Suprapubic skin (tissue), 4 donors: ENCODE measurements at regions not wholly inside any gene's neighbourhood (a gene's known extent, or its start where the extent isn't known, plus 50 kb on each side); places are given as distances from the start of the nearest gene placed in this dataset.
"Not testable (repeated sequence)": the region's sequence is repeated elsewhere in the genome, so short reads cannot be mapped to it uniquely, and the experiment has no call there.

Experiments
- DNase-seq, 2 donors: peaks; one replicate each; pipeline ENCODE4 v3.0.0-alpha.2; 2019; ENCODE audit warnings: low spot score in 2 of 2
- H3K27ac ChIP-seq: fragments of 200-600 bp; sonication (generic); one replicate; pipeline ENCODE4 v1.5.1; 2019
- H3K27me3 ChIP-seq: fragments of 200-600 bp; sonication (generic); one replicate; pipeline ENCODE4 v1.5.1; 2019
- H3K36me3 ChIP-seq: fragments of 200-600 bp; sonication (generic); one replicate; pipeline ENCODE4 v1.5.1; 2019
- H3K4me1 ChIP-seq: fragments of 200-600 bp; sonication (generic); one replicate; pipeline ENCODE4 v1.5.1; 2019
- H3K4me3 ChIP-seq: fragments of 200-600 bp; sonication (generic); one replicate; pipeline ENCODE4 v1.5.1; 2019; ENCODE audit warnings: mild to moderate bottlenecking
- H3K9me3 ChIP-seq: fragments of 200-600 bp; sonication (generic); one replicate; pipeline ENCODE4 v1.5.1; 2019
- CTCF ChIP-seq, 2 donors: fragments of 200-600 bp in 1 of 2; fragments of 450-650 bp in 1 of 2; sonication (generic) in 1 of 2; IDR thresholded peaks; one replicate each; pipeline ENCODE4 v1.5.1; 2016 to 2019; ENCODE audit warnings: antibody characterized with exemption in 2 of 2, mild to moderate bottlenecking in 1 of 2, moderate library complexity in 1 of 2
- EP300 ChIP-seq: sonication (generic); formaldehyde crosslinking; IDR thresholded peaks from one replicate; pipeline ENCODE4 v1.6.1; 2017; ENCODE audit warnings: antibody characterized with exemption
- POLR2A ChIP-seq, 2 donors: fragments of 450-650 bp; IDR thresholded peaks; one replicate each; pipeline ENCODE4 v1.6.1; 2017; ENCODE audit warnings: antibody characterized with exemption in 2 of 2, mild to moderate bottlenecking in 2 of 2, moderate library complexity in 2 of 2
- POLR2AphosphoS5 ChIP-seq, 3 donors: sonication (generic); formaldehyde crosslinking; IDR thresholded peaks; one replicate each; pipeline ENCODE4 v1.6.1; 2017; ENCODE audit warnings: antibody characterized with exemption in 3 of 3
- WGBS: methylation state at CpG from one replicate; pipeline ENCODE4 v1.1.5; 2018; 5-methylcytosine and 5-hydroxymethylcytosine counted together

GRCh38 chr1:229924639-229925038 lies 142.4 kb upstream of the GALNT2 start:
- H3K27me3 ChIP-seq, result no peaks in the 10 kb centered on the region
- no peak overlapping the region for H3K27ac ChIP-seq
- no peaks in the 10 kb centered on the region for H3K9me3 ChIP-seq
- TF ChIP-seq POLR2AphosphoS5 (IDR thresholded peaks at IDR 0.05), result no peak
- TF ChIP-seq CTCF (IDR thresholded peaks at IDR 0.05), result no peak
- no peaks in the 10 kb centered on the region for H3K4me1 ChIP-seq
- no peaks in the 10 kb centered on the region for H3K36me3 ChIP-seq
- no peak for DNase-seq
- WGBS, result 79% methylated on average over 10 of the region's 10 CpGs
- H3K4me3 ChIP-seq, result no peak overlapping the region

GRCh38 chr1:229928767-229929166 lies 138.3 kb upstream of the GALNT2 start:
- H3K36me3 ChIP-seq, result no peaks in the 10 kb centered on the region
- no peak overlapping the region for H3K4me3 ChIP-seq
- no peak overlapping the region for H3K27ac ChIP-seq
- no peaks in the 10 kb centered on the region for H3K27me3 ChIP-seq
- 88% methylated on average over 7 of the region's 7 CpGs for WGBS
- no peak for DNase-seq
- H3K9me3 ChIP-seq, result no peaks in the 10 kb centered on the region
- no peak for TF ChIP-seq CTCF (IDR thresholded peaks at IDR 0.05)
- TF ChIP-seq POLR2A (IDR thresholded peaks at IDR 0.05), result no peak
- no peak for TF ChIP-seq EP300
- no peak for TF ChIP-seq POLR2AphosphoS5 (IDR thresholded peaks at IDR 0.05)
- no peaks in the 10 kb centered on the region for H3K4me1 ChIP-seq

- H3K9me3 ChIP-seq, H3K36me3 ChIP-seq, H3K27ac ChIP-seq, H3K4me3 ChIP-seq, H3K4me1 ChIP-seq, H3K27me3 ChIP-seq, DNase-seq: not testable (repeated sequence)
- 97% methylated on average over 16 of the region's 21 CpGs for WGBS
These were observed 135.3 kb upstream of the GALNT2 start for GRCh38 chr1:229931751-229932150.

GRCh38 chr1:229935157-229935556 lies 131.9 kb upstream of the GALNT2 start:
- 84% methylated on average over 6 of the region's 6 CpGs for WGBS
- not testable (repeated sequence) for H3K36me3 ChIP-seq

GRCh38 chr1:229938551-229938950 lies 128.5 kb upstream of the GALNT2 start:
- 68% methylated on average over 4 of the region's 4 CpGs for WGBS

More at GRCh38 chr1:229935157-229935556, 131.9 kb upstream of the GALNT2 start:
- not testable (repeated sequence) for H3K4me1 ChIP-seq, H3K4me3 ChIP-seq, DNase-seq, H3K27ac ChIP-seq, H3K27me3 ChIP-seq, H3K9me3 ChIP-seq

GRCh38 chr1:229940684-229941083 lies 126.4 kb upstream of the GALNT2 start:
- TF ChIP-seq POLR2AphosphoS5 (IDR thresholded peaks at IDR 0.05), result no peak
- no peak for TF ChIP-seq CTCF (IDR thresholded peaks at IDR 0.05)
- no peak for TF ChIP-seq POLR2A (IDR thresholded peaks at IDR 0.05)
- TF ChIP-seq EP300, result no peak
- Histone ChIP-seq H3K36me3 (no peaks in the 10 kb centered on the region), H3K27me3 (peaks cover 9% of the 10 kb centered on the region), H3K4me3 (no peak overlapping the region), H3K4me1 (no peaks in the 10 kb centered on the region), H3K27ac (no peak overlapping the region), H3K9me3 (no peaks in the 10 kb centered on the region)
- no peak for DNase-seq
- WGBS, result 57% methylated on average over 6 of the region's 6 CpGs

More at GRCh38 chr1:229938551-229938950, 128.5 kb upstream of the GALNT2 start:
- H3K9me3 ChIP-seq, result no peaks in the 10 kb centered on the region
- no peak for TF ChIP-seq CTCF (IDR thresholded peaks at IDR 0.05)
- TF ChIP-seq EP300, result no peak
- TF ChIP-seq POLR2AphosphoS5 (IDR thresholded peaks at IDR 0.05), result no peak
- no peak for TF ChIP-seq POLR2A (IDR thresholded peaks at IDR 0.05)
- DNase-seq, result no peak
- no peak overlapping the region for H3K4me3 ChIP-seq
- no peaks in the 10 kb centered on the region for H3K36me3 ChIP-seq
- H3K4me1 ChIP-seq, result no peaks in the 10 kb centered on the region
- H3K27ac ChIP-seq, result no peak overlapping the region
- peaks cover 3% of the 10 kb centered on the region for H3K27me3 ChIP-seq
